GM21717 (cell line): ENCODE measurements at regions not wholly inside any gene's neighbourhood (a gene's known extent, or its start where the extent isn't known, plus 50 kb on each side); places are given as distances from the start of the nearest gene placed in this dataset.
A peak's percentile ranks its signal among the peaks of the same experiment; 100 is the strongest.

Experiments used
- ATAC-seq: cut with Tn5 transposase; IDR thresholded peaks from one replicate; pipeline ENCODE4 v1.9.1; 2021; ENCODE audit warnings: mild to moderate bottlenecking, moderate library complexity; ENCODE audit not compliant: unreplicated experiment

GRCh38 chr3:75260-75659 is 121.3 kb upstream of the CHL1 start:
- no peak for ATAC-seq

- ATAC-seq: no peak
These were observed 117.0 kb upstream of the CHL1 start for GRCh38 chr3:79542-79941.

GRCh38 chr3:82508-82907 is 114.1 kb upstream of the CHL1 start:
- no peak for ATAC-seq

- no peak for ATAC-seq
These were observed 113.5 kb upstream of the CHL1 start for GRCh38 chr3:83096-83495.

- ATAC-seq: no peak
These were observed 111.4 kb upstream of the CHL1 start for GRCh38 chr3:85180-85579.

GRCh38 chr3:88267-88666 is 108.3 kb upstream of the CHL1 start:
- ATAC-seq: no peak

- ATAC-seq: no peak
These were observed 102.8 kb upstream of the CHL1 start for GRCh38 chr3:93746-94145.

GRCh38 chr3:96259-96658 is 100.3 kb upstream of the CHL1 start:
- no peak for ATAC-seq

GRCh38 chr3:97417-98258 is 98.9 kb upstream of the CHL1 start:
- no peak for ATAC-seq

- ATAC-seq: no peak
These were observed 98.3 kb upstream of the CHL1 start for GRCh38 chr3:98259-98654.

GRCh38 chr3:99506-99905 is 97.1 kb upstream of the CHL1 start:
- no peak for ATAC-seq

GRCh38 chr3:102484-102883 is 94.1 kb upstream of the CHL1 start:
- no peak for ATAC-seq

- no peak for ATAC-seq
These were observed 92.6 kb upstream of the CHL1 start for GRCh38 chr3:103991-104390.

- no peak for ATAC-seq
These were observed 91.0 kb upstream of the CHL1 start for GRCh38 chr3:105585-105984.

- ATAC-seq: no peak
These were observed 89.9 kb upstream of the CHL1 start for GRCh38 chr3:106619-107018.

GRCh38 chr3:111143-112069 is 85.2 kb upstream of the CHL1 start:
- ATAC-seq: peak; percentile 82

GRCh38 chr3:112773-113172 is 83.8 kb upstream of the CHL1 start:
- no peak for ATAC-seq

- no peak for ATAC-seq
These were observed 77.9 kb upstream of the CHL1 start for GRCh38 chr3:118666-119065.

- ATAC-seq: no peak
These were observed 73.2 kb upstream of the CHL1 start for GRCh38 chr3:123341-123740.

GRCh38 chr3:124557-125179 is 71.9 kb upstream of the CHL1 start:
- peak; percentile 82 for ATAC-seq

GRCh38 chr3:128515-129172 is 67.9 kb upstream of the CHL1 start:
- no peak for ATAC-seq
